Stimulated activated naive CD8-positive, alpha-beta T cell treated with anti-CD3 and anti-CD28 coated beads, Interleukin-15, amount 100 ng/mL, for 72 hours (primary cell): ENCODE measurements at regions not wholly inside any gene's neighbourhood (a gene's known extent, or its start where the extent isn't known, plus 50 kb on each side); places are given as distances from the start of the nearest gene placed in this dataset.
A peak's percentile ranks its signal among the peaks of the same experiment; 100 is the strongest.

Experiments
- ATAC-seq: fragments of 150-1000 bp; cut with Tn5 transposase; 2 replicates; pipeline ENCODE4 v1.10.0; 2021; ENCODE audit warnings: mild to moderate bottlenecking, moderate library complexity
- DNase-seq, 2 donors: peaks; one replicate each; pipeline ENCODE4 v3.0.0; 2021 to 2022
- H3K27ac Mint-ChIP-seq, 2 donors: one replicate each; pipeline ENCODE4 v1.8.0; 2022; ENCODE audit warnings: mild to moderate bottlenecking in 2 of 2, mixed read lengths in 2 of 2, moderate library complexity in 2 of 2
- H3K27me3 Mint-ChIP-seq: one replicate; pipeline ENCODE4 v1.8.0; 2022; ENCODE audit warnings: mixed read lengths
- H3K4me1 Mint-ChIP-seq: one replicate; pipeline ENCODE4 v1.8.0; 2022; ENCODE audit warnings: mild to moderate bottlenecking, mixed read lengths
- H3K4me3 Mint-ChIP-seq, 2 donors: one replicate each; pipeline ENCODE4 v1.8.0; 2022; ENCODE audit warnings: mild to moderate bottlenecking in 2 of 2, mixed read lengths in 2 of 2, moderate library complexity in 1 of 2
- H3K9me3 Mint-ChIP-seq, 2 donors: one replicate each; pipeline ENCODE4 v1.8.0; 2022; ENCODE audit warnings: mixed read lengths in 2 of 2

DNA sequence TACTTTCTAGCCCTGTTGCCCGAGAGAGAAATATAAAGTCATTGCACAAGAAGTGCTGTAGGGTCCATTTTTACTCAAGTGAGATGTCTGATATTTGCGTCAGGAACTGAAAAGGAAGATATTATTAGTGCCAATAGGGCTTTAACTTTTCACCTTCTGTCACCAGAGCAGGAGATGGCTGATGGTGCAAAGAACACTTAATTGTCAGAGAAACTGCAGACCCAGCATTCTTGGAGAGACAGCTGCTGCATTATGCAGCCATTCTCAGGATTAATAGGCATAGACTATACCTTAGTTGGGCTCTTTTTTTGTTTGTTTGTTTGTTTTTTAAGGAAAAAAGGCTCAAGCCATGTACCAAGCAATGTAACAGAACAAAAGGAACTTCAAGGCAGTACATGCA is 179.4 kb downstream of the RPS12 start:
- DNase-seq (no peak), ATAC-seq (no peak)
- Mint-ChIP-seq H3K4me1 (no peaks in the 10 kb centered on the region), H3K27me3 (peaks cover 9% of the 10 kb centered on the region), H3K9me3 (no peaks in the 10 kb centered on the region), H3K27ac (no peak overlapping the region), H3K4me3 (no peak overlapping the region)

GRCh38 chr6:132995009-132995408 is 180.6 kb downstream of the RPS12 start:
- DNase-seq (no peak), ATAC-seq (no peak)
- H3K4me3 Mint-ChIP-seq: no peak overlapping the region

GRCh38 chr6:132995432-132995831 is 181.1 kb downstream of the RPS12 start:
- H3K4me1 Mint-ChIP-seq: no peaks in the 10 kb centered on the region
- H3K4me3 Mint-ChIP-seq: no peak overlapping the region
- H3K9me3 Mint-ChIP-seq: no peaks in the 10 kb centered on the region
- ATAC-seq (no peak), DNase-seq (no peak)
- peaks cover 4% of the 10 kb centered on the region for H3K27me3 Mint-ChIP-seq
- no peak overlapping the region for H3K27ac Mint-ChIP-seq

More at GRCh38 chr6:132995009-132995408, 180.6 kb downstream of the RPS12 start:
- Mint-ChIP-seq H3K27ac (no peak overlapping the region), H3K9me3 (no peaks in the 10 kb centered on the region), H3K27me3 (peaks cover 3% of the 10 kb centered on the region), H3K4me1 (no peaks in the 10 kb centered on the region)

DNA sequence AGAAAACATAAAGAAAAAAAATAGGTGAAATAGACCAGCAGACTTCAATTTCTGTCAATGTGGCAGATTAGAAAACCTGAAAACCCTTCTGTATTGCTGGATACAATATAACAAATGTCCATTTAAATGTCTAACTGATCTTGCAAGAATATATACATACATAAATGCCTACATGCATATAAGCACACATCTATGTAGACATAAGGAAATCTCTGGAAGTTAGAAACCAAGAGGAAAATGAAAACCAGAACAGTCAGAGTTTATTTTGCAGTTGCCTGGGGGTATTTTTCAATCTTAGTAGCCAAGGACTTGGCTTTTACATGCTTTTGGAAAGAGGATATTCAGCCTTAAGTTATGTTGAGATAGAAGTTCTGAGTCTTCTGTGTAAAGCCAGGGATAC is 184.0 kb downstream of the RPS12 start:
- no peak overlapping the region for H3K27ac Mint-ChIP-seq
- no peaks in the 10 kb centered on the region for H3K9me3 Mint-ChIP-seq
- H3K4me3 Mint-ChIP-seq: no peak overlapping the region
- DNase-seq: no peak
- no peaks in the 10 kb centered on the region for H3K4me1 Mint-ChIP-seq
- H3K27me3 Mint-ChIP-seq: peaks cover 8% of the 10 kb centered on the region
- no peak for ATAC-seq

- Mint-ChIP-seq H3K4me3 (no peak overlapping the region), H3K27ac (no peak overlapping the region), H3K27me3 (peaks cover 8% of the 10 kb centered on the region), H3K9me3 (no peaks in the 10 kb centered on the region), H3K4me1 (no peaks in the 10 kb centered on the region)
- no peak for ATAC-seq
- no peak for DNase-seq
These were observed 186.7 kb downstream of the RPS12 start for GRCh38 chr6:133001040-133001565.

- Mint-ChIP-seq H3K4me1 (no peaks in the 10 kb centered on the region), H3K9me3 (no peaks in the 10 kb centered on the region), H3K4me3 (no peak overlapping the region), H3K27me3 (peaks cover 8% of the 10 kb centered on the region), H3K27ac (no peak overlapping the region)
- no peak for ATAC-seq
- DNase-seq: no peak
These were observed 190.0 kb downstream of the RPS12 start for GRCh38 chr6:133004304-133004884.

DNA sequence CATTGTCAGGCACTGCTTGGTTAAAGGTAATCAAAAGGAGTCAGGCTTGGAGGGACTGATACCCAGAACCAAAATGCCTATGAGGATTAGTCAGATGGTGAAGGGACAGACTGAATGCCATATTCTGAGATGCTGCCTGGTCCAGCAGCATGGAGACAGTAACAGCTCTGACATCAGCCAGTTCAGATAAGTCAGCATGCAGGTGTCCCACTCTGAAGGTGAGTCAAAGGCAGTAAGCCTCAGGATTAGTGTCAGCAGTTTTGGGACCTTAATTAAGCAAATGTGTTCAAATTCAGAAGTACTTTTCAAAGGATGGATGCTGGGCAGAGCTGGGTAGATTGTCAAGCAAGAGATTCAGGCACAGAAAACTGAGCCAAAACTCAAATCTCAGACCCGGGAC is 198.4 kb downstream of the RPS12 start:
- Mint-ChIP-seq H3K4me1 (no peaks in the 10 kb centered on the region), H3K27me3 (peaks cover 9% of the 10 kb centered on the region), H3K4me3 (no peak overlapping the region), H3K27ac (no peak overlapping the region), H3K9me3 (no peaks in the 10 kb centered on the region)
- DNase-seq (no peak), ATAC-seq (no peak)

DNA sequence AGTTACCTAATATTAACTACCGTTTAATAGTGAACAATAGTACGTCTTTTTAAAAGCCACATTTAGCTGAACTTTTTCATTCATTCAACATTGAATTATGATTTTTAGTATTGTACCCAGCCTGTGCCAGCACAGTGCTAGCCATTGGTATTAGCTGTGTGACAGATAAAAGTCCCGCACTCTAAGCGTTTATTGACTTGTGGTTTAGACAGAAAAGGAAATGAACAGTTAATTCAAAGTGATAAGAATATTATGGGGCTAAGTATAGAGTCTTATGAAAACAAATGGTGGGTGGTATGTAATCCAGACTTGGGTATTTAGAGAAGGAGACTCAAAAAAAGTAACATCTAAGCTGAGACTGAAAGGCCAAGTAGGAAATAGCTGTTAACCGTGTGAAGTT is 202.3 kb downstream of the RPS12 start:
- H3K9me3 Mint-ChIP-seq: no peaks in the 10 kb centered on the region
- ATAC-seq: no peak

GRCh38 chr6:133017581-133017980 is 203.2 kb downstream of the RPS12 start:
- no peak for ATAC-seq
- Mint-ChIP-seq H3K27me3 (peaks cover 3% of the 10 kb centered on the region), H3K27ac (no peak overlapping the region), H3K4me3 (no peak overlapping the region), H3K9me3 (no peaks in the 10 kb centered on the region), H3K4me1 (no peaks in the 10 kb centered on the region)
- DNase-seq: no peak

More for the DNA sequence above, 202.3 kb downstream of the RPS12 start:
- DNase-seq: no peak
- Mint-ChIP-seq H3K27me3 (peaks cover 9% of the 10 kb centered on the region), H3K27ac (no peak overlapping the region), H3K4me1 (no peaks in the 10 kb centered on the region), H3K4me3 (no peak overlapping the region)

GRCh38 chr6:133026705-133027104 is 212.3 kb downstream of the RPS12 start:
- Mint-ChIP-seq H3K4me1 (no peaks in the 10 kb centered on the region), H3K9me3 (peaks cover 0 to 6% of the 10 kb centered on the region in 2 donors), H3K27ac (no peak overlapping the region), H3K4me3 (no peak overlapping the region), H3K27me3 (no peaks in the 10 kb centered on the region)
- ATAC-seq (no peak), DNase-seq (no peak)

GRCh38 chr6:133033263-133033662 is 207.9 kb upstream of the EYA4 start:
- H3K27ac Mint-ChIP-seq: no peak overlapping the region
- H3K27me3 Mint-ChIP-seq: no peaks in the 10 kb centered on the region
- H3K4me3 Mint-ChIP-seq: no peak overlapping the region
- H3K4me1 Mint-ChIP-seq: no peaks in the 10 kb centered on the region
- DNase-seq (no peak), ATAC-seq (no peak)
- H3K9me3 Mint-ChIP-seq: no peaks in the 10 kb centered on the region

- no peaks in the 10 kb centered on the region for H3K4me1 Mint-ChIP-seq
- ATAC-seq (no peak), DNase-seq (no peak)
- H3K27ac Mint-ChIP-seq: no peak overlapping the region
- no peaks in the 10 kb centered on the region for H3K9me3 Mint-ChIP-seq
- no peak overlapping the region for H3K4me3 Mint-ChIP-seq
- H3K27me3 Mint-ChIP-seq: no peaks in the 10 kb centered on the region
These were observed 206.5 kb upstream of the EYA4 start for GRCh38 chr6:133034509-133035206.

DNA sequence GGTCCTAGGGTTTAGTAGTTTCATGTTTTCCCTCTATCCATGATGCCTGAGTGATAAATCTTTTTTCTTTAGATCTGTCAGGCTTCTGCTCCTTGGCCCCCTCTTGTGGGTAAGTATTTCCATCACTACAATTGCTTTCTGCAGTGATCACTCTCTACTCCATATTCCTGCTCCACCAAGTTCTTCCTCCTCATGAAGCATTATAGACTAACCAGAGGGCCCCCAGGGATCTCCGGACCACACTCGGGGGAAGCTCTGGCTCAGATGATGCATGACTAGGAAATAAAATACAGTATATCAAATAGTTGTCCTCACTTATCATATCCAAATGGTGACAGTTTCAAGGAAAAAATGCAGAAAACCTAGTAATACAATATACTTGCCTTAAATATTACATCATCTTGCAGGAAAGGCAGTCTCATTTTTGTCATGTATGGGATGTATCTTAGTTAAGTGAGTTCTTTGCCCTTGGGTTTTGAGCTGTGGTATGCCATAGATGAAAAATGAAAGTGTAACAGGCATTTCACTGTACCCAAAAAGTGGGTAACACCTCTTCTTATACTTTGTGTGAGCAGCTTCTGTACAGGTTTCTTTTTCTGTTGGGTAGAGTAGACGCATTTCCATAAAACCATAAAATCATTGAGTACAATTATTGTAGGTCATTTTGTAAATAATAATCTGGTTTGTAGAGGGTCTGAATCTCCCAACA is 200.9 kb upstream of the EYA4 start:
- no peaks in the 10 kb centered on the region for H3K9me3 Mint-ChIP-seq
- ATAC-seq (no peak), DNase-seq (no peak)
- no peak overlapping the region for H3K4me3 Mint-ChIP-seq
- H3K27ac Mint-ChIP-seq: no peak overlapping the region
- no peaks in the 10 kb centered on the region for H3K4me1 Mint-ChIP-seq
- no peaks in the 10 kb centered on the region for H3K27me3 Mint-ChIP-seq

- DNase-seq: no peak
- H3K4me3 Mint-ChIP-seq: no peak overlapping the region
- no peaks in the 10 kb centered on the region for H3K4me1 Mint-ChIP-seq
- no peak for ATAC-seq
- H3K27me3 Mint-ChIP-seq: no peaks in the 10 kb centered on the region
- H3K27ac Mint-ChIP-seq: peak overlapping the region in 1 of 2 donors; percentile 27
- H3K9me3 Mint-ChIP-seq: no peaks in the 10 kb centered on the region
These were observed 200.2 kb upstream of the EYA4 start for GRCh38 chr6:133040803-133041419.

GRCh38 chr6:133042550-133043120 is 198.5 kb upstream of the EYA4 start:
- Mint-ChIP-seq H3K27me3 (no peaks in the 10 kb centered on the region), H3K27ac (no peak overlapping the region), H3K4me3 (no peak overlapping the region), H3K4me1 (no peaks in the 10 kb centered on the region), H3K9me3 (peaks cover 0 to 1% of the 10 kb centered on the region in 2 donors)
- ATAC-seq (no peak), DNase-seq (no peak)
